ENCODE measurements at regions not wholly inside any gene's neighbourhood (a gene's known extent, or its start where the extent isn't known, plus 50 kb on each side); places are given as distances from the start of the nearest gene placed in this dataset.

GRCh38 chr10:30118590-30118989, 59.2 kb upstream of the JCAD start:
- no peak for DNase-seq (ENCODE audit: low spot score)

GRCh38 chr10:30117812-30118501, 58.6 kb upstream of the JCAD start:
- no peak for DNase-seq (ENCODE audit: low spot score)

GRCh38 chr10:30116041-30116491, 56.7 kb upstream of the JCAD start:
- DNase-seq (ENCODE audit: low spot score) = no peak

- no peak for DNase-seq (ENCODE audit: low spot score)
Observed at GRCh38 chr10:30115626-30115940, 56.2 kb upstream of the JCAD start.

- DNase-seq (ENCODE audit: low spot score) = no peak
Observed at GRCh38 chr10:30114881-30115625, 55.7 kb upstream of the JCAD start.

- DNase-seq (ENCODE audit: low spot score) = no peak
Observed at GRCh38 chr10:30114401-30114800, 55.0 kb upstream of the JCAD start.

- peak; percentile 73 for DNase-seq (ENCODE audit: low spot score)
Observed at GRCh38 chr10:30111340-30112022, 52.1 kb upstream of the JCAD start.

Measured in GM03348 (cell line).